DND-41 (cell line): ENCODE measurements at regions not wholly inside any gene's neighbourhood (a gene's known extent, or its start where the extent isn't known, plus 50 kb on each side); places are given as distances from the start of the nearest gene placed in this dataset.

ENCODE experiments used
- CTCF ChIP-seq: IDR thresholded peaks from 2 replicates; pipeline ENCODE4 v1.5.1; 2012; ENCODE audit warnings: borderline replicate concordance, low read length, moderate library complexity, mild to moderate bottlenecking; ENCODE audit not compliant: poor library complexity, severe bottlenecking; ENCODE audit errors: extremely low read depth
- EZH2 ChIP-seq: IDR thresholded peaks from 3 replicates; pipeline ENCODE4 v1.6.1; 2012; ENCODE audit warnings: borderline replicate concordance, low read depth, mild to moderate bottlenecking, moderate library complexity, low read length, inconsistent platforms; ENCODE audit not compliant: severe bottlenecking

GRCh38 chr16:75965504-75966374, 239.4 kb upstream of the CPHXL start:
- no peak for TF ChIP-seq CTCF
- no peak for TF ChIP-seq EZH2
